GM21367 (cell line): ENCODE measurements at regions not wholly inside any gene's neighbourhood (a gene's known extent, or its start where the extent isn't known, plus 50 kb on each side); places are given as distances from the start of the nearest gene placed in this dataset.
"Not testable (repeated sequence)": the region's sequence is repeated elsewhere in the genome, so short reads cannot be mapped to it uniquely, and the experiment has no call there.

ENCODE experiments used
- ATAC-seq: cut with Tn5 transposase; IDR thresholded peaks from one replicate; pipeline ENCODE4 v1.9.1; 2021; ENCODE audit not compliant: unreplicated experiment

DNA sequence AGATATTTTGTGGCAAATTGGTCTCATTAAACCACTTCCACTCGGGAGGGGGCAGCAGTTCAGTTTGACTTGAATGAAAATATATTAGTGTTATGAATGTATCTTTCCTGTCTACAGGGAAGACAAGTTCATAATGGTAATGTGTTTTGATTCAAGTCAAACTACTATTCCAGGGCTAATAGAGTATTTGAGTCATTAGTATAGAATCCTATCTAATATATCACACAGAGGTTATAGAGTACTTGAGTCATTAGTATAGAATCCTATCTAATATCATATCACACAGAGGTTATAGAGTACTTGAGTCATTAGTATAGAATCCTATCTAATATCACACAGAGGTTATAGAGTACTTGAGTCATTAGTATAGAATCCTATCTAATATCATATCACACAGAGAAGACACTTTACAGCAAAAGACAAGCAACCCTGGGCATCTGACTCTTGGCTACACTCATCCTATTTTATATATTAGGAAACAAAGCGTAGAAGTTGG, 199.7 kb upstream of the MAGI2 start:
- no peak for ATAC-seq

- no peak for ATAC-seq
These were observed 199.2 kb upstream of the MAGI2 start for GRCh38 chr7:79652619-79653018.

DNA sequence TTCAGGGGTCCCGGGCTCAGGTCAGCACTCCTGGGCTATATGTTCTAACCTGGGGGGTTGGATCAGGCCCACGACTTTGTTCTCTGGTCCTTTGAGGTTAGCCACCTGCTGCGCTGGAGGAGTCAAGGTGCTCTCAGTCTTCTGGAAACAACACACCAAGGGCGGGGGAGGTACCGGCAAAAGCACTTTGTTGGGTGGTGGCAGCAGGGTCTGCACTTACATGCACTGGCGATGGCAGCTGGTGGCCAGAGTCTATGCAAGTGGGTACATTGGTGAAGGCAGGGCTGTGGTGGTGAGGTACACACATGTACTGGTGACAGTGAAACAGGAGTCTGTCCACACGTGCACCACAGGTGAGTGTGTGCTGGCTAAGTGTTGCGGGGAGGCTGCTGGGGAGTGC, 194.2 kb upstream of the MAGI2 start:
- ATAC-seq = no peak

- no peak for ATAC-seq
These were observed 192.8 kb upstream of the MAGI2 start for GRCh38 chr7:79646278-79646677.

GRCh38 chr7:79636849-79637248, 183.4 kb upstream of the MAGI2 start:
- ATAC-seq = no peak

GRCh38 chr7:79625921-79626320, 172.5 kb upstream of the MAGI2 start:
- not testable (repeated sequence) for ATAC-seq

DNA sequence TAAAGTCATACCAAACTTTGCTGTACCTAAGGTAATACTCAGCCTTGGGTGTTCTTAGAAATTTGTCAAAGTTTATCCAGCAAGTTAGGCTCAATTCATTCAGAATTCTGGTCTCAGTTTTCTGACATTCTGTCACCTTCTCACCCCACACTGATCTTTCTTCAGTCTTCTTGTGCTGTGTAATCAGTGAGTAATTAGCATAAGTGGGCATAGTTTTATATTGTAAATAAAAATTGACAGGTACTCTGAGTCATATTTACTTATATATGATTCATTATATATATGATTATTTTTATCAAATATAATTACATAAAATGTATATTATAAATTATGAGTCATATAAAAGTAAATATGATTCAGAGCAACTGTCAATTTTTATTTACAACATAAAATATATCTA, 170.9 kb upstream of the MAGI2 start:
- ATAC-seq = no peak

DNA sequence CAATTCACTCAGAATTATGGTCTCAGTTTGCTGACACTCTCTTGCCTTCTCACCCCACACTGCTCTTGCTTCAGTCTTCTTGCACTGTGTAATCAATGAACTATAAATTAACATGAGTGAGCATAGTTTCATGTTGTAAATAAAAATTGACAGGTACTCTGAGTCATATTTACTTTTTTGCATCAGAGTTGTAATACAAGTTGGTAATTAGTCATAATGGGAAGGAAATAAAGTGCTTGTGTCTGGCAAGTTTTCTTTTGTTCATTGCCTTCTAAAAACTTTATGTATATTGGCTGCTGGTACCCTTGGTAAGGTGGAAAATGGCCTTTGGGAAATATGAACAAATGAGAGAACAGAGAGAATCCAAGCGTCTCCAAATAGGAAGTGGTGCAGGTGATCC, 169.3 kb upstream of the MAGI2 start:
- no peak for ATAC-seq

DNA sequence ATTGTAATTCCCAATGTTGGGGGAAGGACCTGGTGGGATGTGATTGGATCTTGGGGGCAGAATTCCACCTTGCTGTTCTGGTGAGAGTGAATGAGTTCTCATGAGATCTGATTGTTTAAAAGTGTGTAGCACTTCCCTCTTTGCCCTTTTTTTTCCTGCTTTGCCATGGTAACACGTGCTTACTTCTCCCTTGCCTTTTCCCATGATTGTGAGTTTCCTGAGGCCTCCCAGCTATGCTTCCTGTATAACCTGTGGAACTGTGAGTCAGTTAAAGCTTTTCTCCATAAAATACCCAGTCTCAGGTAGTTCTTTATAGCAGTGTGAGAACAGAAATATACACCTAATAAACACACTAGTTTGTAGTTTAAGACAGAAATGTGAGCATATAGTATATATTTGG, 166.8 kb upstream of the MAGI2 start:
- no peak for ATAC-seq

- no peak for ATAC-seq
These were observed 165.7 kb upstream of the MAGI2 start for GRCh38 chr7:79619216-79619615.

- ATAC-seq = no peak
These were observed 162.6 kb upstream of the MAGI2 start for GRCh38 chr7:79615871-79616640.

DNA sequence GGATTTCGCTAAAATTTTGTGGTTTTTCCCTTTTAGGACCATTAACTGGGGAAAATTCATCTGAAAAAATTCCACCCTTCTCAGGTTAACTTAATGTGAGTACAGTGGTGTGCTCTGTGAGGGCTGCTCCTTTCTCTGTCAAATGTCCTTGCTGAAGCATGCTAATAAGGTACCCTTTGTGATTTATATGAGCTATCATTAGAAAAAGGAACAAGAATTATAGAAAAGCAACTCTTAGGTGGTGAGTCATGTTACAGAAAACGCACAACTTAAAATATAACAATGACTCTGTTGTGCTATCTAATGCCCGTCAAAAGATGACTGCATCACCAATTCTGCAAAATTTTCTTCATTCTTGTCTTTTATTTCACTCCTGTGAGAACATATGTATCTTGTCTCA, 162.0 kb upstream of the MAGI2 start:
- ATAC-seq = no peak

DNA sequence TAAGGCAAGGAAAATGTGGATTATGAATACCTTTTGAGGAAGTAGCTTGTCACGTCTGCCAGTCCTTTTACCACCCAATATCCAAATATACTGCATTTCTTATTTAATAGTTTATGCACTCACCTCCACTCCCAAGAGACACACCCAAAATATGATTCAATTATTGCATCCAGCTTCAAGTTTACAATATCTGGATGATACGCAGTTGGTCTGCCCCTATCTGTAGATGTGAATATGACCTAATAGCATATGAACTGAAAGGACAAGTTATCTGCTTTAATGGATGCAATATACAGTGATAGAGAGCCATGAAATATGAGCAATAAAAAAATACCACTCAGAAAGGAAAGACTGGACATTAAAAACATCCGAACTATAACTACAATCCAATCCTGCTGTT, 159.4 kb upstream of the MAGI2 start:
- no peak for ATAC-seq

- no peak for ATAC-seq
These were observed 158.6 kb upstream of the MAGI2 start for GRCh38 chr7:79612022-79612421.

GRCh38 chr7:79610748-79611304, 157.4 kb upstream of the MAGI2 start:
- no peak for ATAC-seq

GRCh38 chr7:79610313-79610712, 156.8 kb upstream of the MAGI2 start:
- no peak for ATAC-seq

GRCh38 chr7:79608005-79608404, 154.5 kb upstream of the MAGI2 start:
- ATAC-seq = no peak

GRCh38 chr7:79604841-79605240, 151.4 kb upstream of the MAGI2 start:
- no peak for ATAC-seq

GRCh38 chr7:79598351-79598750, 144.9 kb upstream of the MAGI2 start:
- no peak for ATAC-seq

DNA sequence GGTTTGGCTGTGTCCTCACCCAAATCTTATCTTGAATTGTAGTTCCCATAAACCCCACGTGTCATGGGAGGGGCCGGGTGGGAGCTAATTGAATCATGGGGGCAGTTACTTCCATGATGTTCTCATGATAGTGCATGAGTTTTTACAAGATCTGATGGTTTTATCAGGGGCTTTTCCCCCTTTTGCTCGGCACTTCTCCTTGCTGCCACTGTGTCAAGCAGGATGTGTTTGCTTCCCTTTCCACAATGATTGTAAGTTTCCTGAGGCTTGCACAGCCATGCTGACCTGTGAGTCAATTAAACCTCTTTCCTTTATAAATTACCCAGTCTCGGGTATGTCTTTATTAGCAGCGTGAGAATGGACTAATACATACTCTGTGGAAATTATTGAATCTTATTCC, 141.2 kb upstream of the MAGI2 start:
- ATAC-seq = not testable (repeated sequence)

- no peak for ATAC-seq
These were observed 140.4 kb upstream of the MAGI2 start for GRCh38 chr7:79593866-79594301.

- no peak for ATAC-seq
These were observed 137.6 kb upstream of the MAGI2 start for GRCh38 chr7:79590916-79591623.
